Activated CD4-positive, alpha-beta memory T cell treated with anti-CD3 and anti-CD28 coated beads for 36 hours (primary cell): ENCODE measurements at regions not wholly inside any gene's neighbourhood (a gene's known extent, or its start where the extent isn't known, plus 50 kb on each side); places are given as distances from the start of the nearest gene placed in this dataset.
"Not testable (repeated sequence)": the region's sequence is repeated elsewhere in the genome, so short reads cannot be mapped to it uniquely, and the experiment has no call there.

ENCODE experiments used
- CTCF ChIA-PET: fragments of 350-600 bp; sonication (Branson Sonifier 250); formaldehyde crosslinking; loops from one replicate; lab custom pipeline; 2021; ENCODE audit warnings: antibody characterized with exemption, inconsistent platforms; lab: Charles Lee
- POLR2A ChIA-PET: fragments of 350-600 bp; sonication (Branson Sonifier 250); formaldehyde crosslinking; loops from one replicate; lab custom pipeline; 2021; ENCODE audit warnings: antibody characterized with exemption; lab: Charles Lee
- DNase-seq: peaks from one replicate; pipeline ENCODE4 v3.0.0-alpha.2; 2020
- H3K27ac Mint-ChIP-seq: one replicate; pipeline ENCODE4 v1.8.0; 2021; ENCODE audit warnings: mixed read lengths
- H3K27me3 Mint-ChIP-seq: one replicate; pipeline ENCODE4 v1.8.0; 2021; ENCODE audit warnings: mixed read lengths
- H3K36me3 Mint-ChIP-seq: one replicate; pipeline ENCODE4 v1.8.0; 2021; ENCODE audit warnings: mixed read lengths
- H3K4me1 Mint-ChIP-seq: one replicate; pipeline ENCODE4 v1.8.0; 2021; ENCODE audit warnings: low read depth, mixed read lengths
- H3K4me3 Mint-ChIP-seq: one replicate; pipeline ENCODE4 v1.8.0; 2021; ENCODE audit warnings: mild to moderate bottlenecking, mixed read lengths
- H3K9me3 Mint-ChIP-seq: one replicate; pipeline ENCODE4 v1.8.0; 2021; ENCODE audit warnings: mixed read lengths
- intact Hi-C: fragments of 100-400 bp; cut with micrococcal nuclease; formaldehyde crosslinking; loops from one replicate; pipeline ENCODE4 v1.15.1; 2023

DNA sequence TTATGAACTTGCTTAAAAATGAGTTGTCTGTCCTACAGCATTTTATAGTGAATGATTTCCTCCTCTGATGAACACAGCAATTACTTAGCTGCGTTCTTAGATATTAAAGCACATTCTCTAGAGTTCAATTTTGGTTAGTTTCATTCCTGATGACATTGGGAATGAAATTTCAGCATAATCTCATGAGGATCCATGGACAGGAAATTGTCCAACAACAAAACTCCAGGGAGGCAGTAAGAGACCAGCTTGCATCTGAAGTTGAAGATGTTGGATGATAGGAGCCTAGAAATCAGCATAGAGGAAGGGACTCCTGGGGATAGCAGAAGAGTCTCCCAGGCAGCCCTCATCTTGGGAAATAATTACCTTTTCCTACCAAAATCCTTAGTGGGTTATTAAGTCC is 128.7 kb upstream of the RAP1B start:
- peak overlapping the region; percentile 94 for H3K27ac Mint-ChIP-seq
- intact Hi-C loops, result loop anchor here (5.0 kb wide), 2 partner anchors 190 to 300 kb away; no protein-coding TSS in a partner anchor
- H3K27me3 Mint-ChIP-seq, result no peaks in the 10 kb centered on the region
- ChIA-PET POLR2A (interaction anchor here (1.0 to 4.7 kb wide), 8 partner anchors 15 to 325 kb away, joined by 4 to 31 read pairs (median 8); partner anchors contain the start of gene RAP1B), CTCF (interaction anchor here (0.8 to 2.3 kb wide), 8 partner anchors 12 to 123 kb away, joined by 3 to 9 read pairs (median 3); no protein-coding TSS in a partner anchor)
- no peak overlapping the region for H3K4me3 Mint-ChIP-seq
- H3K36me3 Mint-ChIP-seq, result peaks cover 14% of the 10 kb centered on the region
- H3K9me3 Mint-ChIP-seq, result peaks cover 18% of the 10 kb centered on the region
- no peak for DNase-seq
- peaks cover 50% of the 10 kb centered on the region for H3K4me1 Mint-ChIP-seq

DNA sequence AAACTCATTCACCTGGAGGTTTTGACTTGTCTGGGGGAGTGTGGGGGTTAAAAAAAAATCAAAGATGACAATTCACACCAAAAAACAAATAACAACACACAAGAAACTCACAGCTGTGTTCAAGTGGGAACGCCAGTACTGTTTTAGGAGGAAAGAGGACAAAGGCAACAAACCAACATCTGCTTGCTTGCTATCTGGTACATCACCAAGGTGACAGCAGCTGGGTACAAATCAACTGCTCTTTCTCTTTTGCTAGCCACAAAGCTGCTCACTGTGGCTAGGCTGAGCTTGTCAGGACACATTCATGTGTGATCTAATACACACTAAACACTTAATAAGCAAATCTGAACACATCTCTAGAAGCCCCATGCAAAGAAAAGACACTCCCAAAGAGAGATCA is 128.0 kb upstream of the RAP1B start:
- H3K36me3 Mint-ChIP-seq, result peaks cover 14% of the 10 kb centered on the region
- H3K4me1 Mint-ChIP-seq, result peaks cover 50% of the 10 kb centered on the region
- peak overlapping the region; percentile 94 for H3K27ac Mint-ChIP-seq
- intact Hi-C loops, result loop anchor here (5.0 kb wide), 2 partner anchors 190 to 300 kb away; no protein-coding TSS in a partner anchor
- ChIA-PET POLR2A (interaction anchor here (1.0 to 4.7 kb wide), 8 partner anchors 15 to 130 kb away, joined by 3 to 31 read pairs (median 9); partner anchors contain the start of gene RAP1B), CTCF (interaction anchor here (1.0 to 2.3 kb wide), 4 partner anchors 15 to 131 kb away, joined by 3 to 9 read pairs (median 4); no protein-coding TSS in a partner anchor)
- no peaks in the 10 kb centered on the region for H3K27me3 Mint-ChIP-seq
- H3K4me3 Mint-ChIP-seq, result no peak overlapping the region
- H3K9me3 Mint-ChIP-seq, result peaks cover 18% of the 10 kb centered on the region
- DNase-seq, result peak; percentile 49

DNA sequence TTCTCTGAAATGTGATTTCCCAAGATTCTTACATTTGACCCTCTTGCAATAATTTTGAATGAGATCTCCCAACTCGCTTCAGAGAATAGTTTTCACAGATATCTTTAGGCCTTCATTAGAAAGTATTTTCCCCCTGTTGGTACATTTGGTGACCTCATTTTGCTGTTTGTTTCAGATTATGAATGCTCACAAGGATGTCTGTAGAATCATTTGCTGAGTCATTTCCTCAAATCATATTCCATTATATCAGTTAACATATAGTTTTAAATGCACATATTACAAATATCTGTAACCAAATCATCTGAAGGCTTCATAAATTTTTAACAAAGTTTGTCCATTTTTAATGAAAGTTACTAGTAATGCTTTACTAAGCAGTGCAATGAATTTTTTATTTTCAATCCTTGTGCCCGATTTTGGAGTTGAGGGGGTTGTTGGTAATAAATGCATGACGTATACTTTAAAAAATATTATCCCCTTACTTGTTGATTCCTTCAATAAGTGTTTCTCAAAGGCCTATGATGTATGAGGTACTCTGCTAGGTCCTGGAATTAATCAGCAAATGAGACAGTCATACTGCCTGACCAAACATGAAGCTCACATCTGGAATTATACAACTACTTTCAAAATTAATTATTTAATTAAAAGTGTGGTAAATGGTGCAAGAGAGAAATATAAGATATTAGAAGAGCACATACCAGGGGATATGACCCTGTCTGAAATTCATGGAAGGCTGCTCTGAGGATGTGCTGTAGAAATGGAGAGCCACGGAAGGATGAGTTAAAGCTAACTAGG is 126.9 kb upstream of the RAP1B start:
- ChIA-PET POLR2A (interaction anchor here (1.0 to 4.7 kb wide), 6 partner anchors 13 to 193 kb away, joined by 3 to 31 read pairs (median 8); no protein-coding TSS in a partner anchor), CTCF (interaction anchor here (1.2 to 1.3 kb wide), 2 partner anchors 8 to 14 kb away, joined by 3 to 6 read pairs; no protein-coding TSS in a partner anchor)
- Mint-ChIP-seq H3K4me3 (no peak overlapping the region), H3K36me3 (peaks cover 14% of the 10 kb centered on the region), H3K27me3 (no peaks in the 10 kb centered on the region), H3K27ac (peak overlapping the region; percentile 30), H3K9me3 (peaks cover 18% of the 10 kb centered on the region), H3K4me1 (peaks cover 50% of the 10 kb centered on the region)
- intact Hi-C loops, result loop anchor here (5.0 kb wide), 2 partner anchors 191 to 301 kb away; no protein-coding TSS in a partner anchor
- no peak for DNase-seq

DNA sequence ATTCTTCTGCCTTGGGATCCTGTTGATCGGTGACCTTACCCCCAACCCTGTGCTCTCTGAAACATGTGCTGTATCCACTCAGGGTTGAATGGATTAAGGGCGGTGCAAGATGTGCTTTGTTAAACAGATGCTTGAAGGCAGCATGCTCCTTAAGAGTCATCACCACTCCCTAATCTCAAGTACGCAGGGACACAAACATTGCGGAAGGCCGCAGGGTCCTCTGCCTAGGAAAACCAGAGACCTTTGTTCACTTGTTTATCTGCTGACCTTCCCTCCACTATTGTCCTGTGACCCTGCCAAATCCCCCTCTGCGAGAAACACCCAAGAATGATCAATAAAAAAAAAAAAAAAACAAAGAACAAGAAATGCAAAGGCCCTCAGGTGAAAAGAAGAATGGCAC is 126.1 kb upstream of the RAP1B start:
- H3K4me1 Mint-ChIP-seq, result peaks cover 42% of the 10 kb centered on the region
- POLR2A ChIA-PET, result interaction anchor here (1.0 to 4.7 kb wide), 3 partner anchors 13 to 194 kb away, joined by 3 to 31 read pairs (median 11); no protein-coding TSS in a partner anchor
- H3K4me3 Mint-ChIP-seq, H3K27me3 Mint-ChIP-seq, DNase-seq, H3K27ac Mint-ChIP-seq: not testable (repeated sequence)
- peaks cover 12% of the 10 kb centered on the region for H3K9me3 Mint-ChIP-seq
- intact Hi-C loops, result loop anchor here (5.0 kb wide), 2 partner anchors 192 to 302 kb away; no protein-coding TSS in a partner anchor
- H3K36me3 Mint-ChIP-seq, result peaks cover 10% of the 10 kb centered on the region
- CTCF ChIA-PET, result interaction anchor here (1.2 to 1.3 kb wide), 2 partner anchors 9 to 13 kb away, joined by 3 to 6 read pairs; no protein-coding TSS in a partner anchor

DNA sequence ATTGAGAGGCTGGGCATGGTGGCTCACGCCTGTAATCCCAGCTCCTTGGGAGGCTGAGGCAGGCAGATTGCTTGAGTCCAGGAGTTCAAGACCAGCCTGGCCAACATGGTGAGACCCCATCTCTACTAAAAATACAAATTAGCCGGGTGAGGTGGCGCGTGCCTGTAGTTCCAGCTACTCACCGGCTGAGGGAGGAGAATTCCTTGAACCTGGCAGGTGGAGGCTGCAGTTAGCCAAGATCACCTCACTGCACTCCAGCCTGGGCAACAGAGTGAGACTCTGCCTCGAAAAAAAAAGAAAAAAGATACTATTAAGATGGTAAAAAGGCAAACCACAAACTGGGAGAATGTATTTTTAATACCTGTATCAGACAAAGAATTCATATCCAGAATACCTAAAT is 124.2 kb upstream of the RAP1B start:
- POLR2A ChIA-PET, result interaction anchor here (1.6 kb wide), 1 partner anchor 11 kb away, joined by 6 read pairs; no protein-coding TSS in a partner anchor
- H3K27me3 Mint-ChIP-seq, H3K4me3 Mint-ChIP-seq, intact Hi-C loops, DNase-seq, H3K27ac Mint-ChIP-seq, H3K36me3 Mint-ChIP-seq, H3K9me3 Mint-ChIP-seq: not testable (repeated sequence)
- CTCF ChIA-PET, result interaction anchor here (1.5 kb wide), 1 partner anchor 128 kb away, joined by 3 read pairs; no protein-coding TSS in a partner anchor
- peaks cover 39% of the 10 kb centered on the region for H3K4me1 Mint-ChIP-seq

DNA sequence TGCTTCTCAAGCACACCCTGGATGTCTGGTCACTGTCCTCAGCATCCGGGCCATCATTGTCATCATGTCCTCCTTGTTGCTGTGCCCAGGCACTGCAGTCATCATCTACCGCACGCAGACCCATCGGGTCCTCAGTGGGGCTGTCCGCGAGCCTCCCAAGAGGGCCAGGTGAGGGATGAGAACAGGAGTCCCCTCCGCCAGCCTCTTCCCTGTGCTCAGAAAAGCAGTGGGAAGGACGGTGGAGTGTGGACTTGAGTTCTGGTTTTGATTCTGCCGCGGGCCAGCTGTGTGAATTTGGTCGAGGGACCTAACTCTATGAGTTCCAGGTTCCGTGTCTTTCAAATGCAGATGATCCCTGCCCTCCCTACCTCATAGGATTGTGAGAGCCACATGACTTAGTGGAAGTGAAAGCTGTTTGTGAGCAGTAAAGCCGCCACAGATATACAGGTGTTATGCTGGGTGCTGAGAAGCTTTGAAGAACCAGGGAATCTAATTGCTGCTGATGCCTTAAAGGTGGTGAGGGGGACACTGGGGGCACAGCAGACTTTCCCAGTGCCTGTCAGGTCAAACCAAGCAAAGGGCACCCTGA is 122.9 kb upstream of the RAP1B start:
- H3K4me3 Mint-ChIP-seq, result no peak overlapping the region
- H3K36me3 Mint-ChIP-seq, result peaks cover 3% of the 10 kb centered on the region
- POLR2A ChIA-PET, result no interaction called here
- H3K4me1 Mint-ChIP-seq, result peaks cover 30% of the 10 kb centered on the region
- no peak for DNase-seq
- intact Hi-C loops, result no loop called here
- H3K27me3 Mint-ChIP-seq, result peaks cover 4% of the 10 kb centered on the region
- no peak overlapping the region for H3K27ac Mint-ChIP-seq
- H3K9me3 Mint-ChIP-seq, result no peaks in the 10 kb centered on the region
- CTCF ChIA-PET, result no interaction called here

DNA sequence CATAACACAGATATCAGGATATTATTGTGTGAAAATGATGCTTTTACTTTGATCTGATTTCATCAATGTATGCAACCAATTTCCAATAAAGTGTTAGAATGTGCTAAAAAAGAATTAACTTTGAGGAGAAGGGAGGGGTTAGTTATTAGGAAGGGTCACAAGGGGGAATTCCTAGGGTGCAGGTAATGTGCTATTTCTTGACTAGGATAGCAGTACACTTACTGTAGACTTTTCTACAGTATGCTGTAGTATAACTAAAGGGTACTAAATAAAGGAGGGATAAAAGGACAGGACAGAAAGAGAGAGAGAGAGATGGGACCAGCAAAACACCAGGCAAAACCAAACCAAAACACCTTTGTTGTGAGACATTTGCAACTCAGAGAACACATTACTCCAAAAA is 121.4 kb upstream of the RAP1B start:
- intact Hi-C loops, result no loop called here
- no peaks in the 10 kb centered on the region for H3K9me3 Mint-ChIP-seq
- ChIA-PET POLR2A (no interaction called here), CTCF (no interaction called here)
- H3K4me3 Mint-ChIP-seq, result no peak overlapping the region
- DNase-seq, result no peak
- H3K27me3 Mint-ChIP-seq, result peaks cover 4% of the 10 kb centered on the region
- peaks cover 17% of the 10 kb centered on the region for H3K4me1 Mint-ChIP-seq
- H3K36me3 Mint-ChIP-seq, result peaks cover 3% of the 10 kb centered on the region
- H3K27ac Mint-ChIP-seq, result no peak overlapping the region

DNA sequence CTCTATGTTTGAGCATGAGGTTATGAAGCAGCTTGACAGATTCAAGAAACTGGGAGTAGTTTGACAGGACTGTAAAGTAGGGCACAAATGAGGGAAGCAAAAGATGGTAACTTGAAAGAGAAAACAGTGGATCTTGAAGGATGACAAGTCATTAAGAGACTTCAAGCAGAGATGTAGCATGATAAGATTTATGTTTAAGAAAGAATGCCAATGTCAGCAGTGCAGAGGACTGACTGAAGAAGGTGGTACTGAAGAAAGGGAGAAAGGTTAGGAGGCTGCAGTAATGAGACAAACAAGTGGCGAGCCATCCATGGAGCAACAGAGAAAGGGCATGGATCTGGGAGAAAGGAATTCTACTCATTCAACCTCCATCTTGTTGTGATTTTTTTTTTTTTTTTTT is 120.2 kb upstream of the RAP1B start:
- H3K9me3 Mint-ChIP-seq, result no peaks in the 10 kb centered on the region
- peaks cover 16% of the 10 kb centered on the region for H3K4me1 Mint-ChIP-seq
- H3K4me3 Mint-ChIP-seq, result no peak overlapping the region
- CTCF ChIA-PET, result no interaction called here
- no peak overlapping the region for H3K27ac Mint-ChIP-seq
- POLR2A ChIA-PET, result no interaction called here
- intact Hi-C loops, result no loop called here
- DNase-seq, result no peak
- peaks cover 3% of the 10 kb centered on the region for H3K36me3 Mint-ChIP-seq
- H3K27me3 Mint-ChIP-seq, result peaks cover 4% of the 10 kb centered on the region

DNA sequence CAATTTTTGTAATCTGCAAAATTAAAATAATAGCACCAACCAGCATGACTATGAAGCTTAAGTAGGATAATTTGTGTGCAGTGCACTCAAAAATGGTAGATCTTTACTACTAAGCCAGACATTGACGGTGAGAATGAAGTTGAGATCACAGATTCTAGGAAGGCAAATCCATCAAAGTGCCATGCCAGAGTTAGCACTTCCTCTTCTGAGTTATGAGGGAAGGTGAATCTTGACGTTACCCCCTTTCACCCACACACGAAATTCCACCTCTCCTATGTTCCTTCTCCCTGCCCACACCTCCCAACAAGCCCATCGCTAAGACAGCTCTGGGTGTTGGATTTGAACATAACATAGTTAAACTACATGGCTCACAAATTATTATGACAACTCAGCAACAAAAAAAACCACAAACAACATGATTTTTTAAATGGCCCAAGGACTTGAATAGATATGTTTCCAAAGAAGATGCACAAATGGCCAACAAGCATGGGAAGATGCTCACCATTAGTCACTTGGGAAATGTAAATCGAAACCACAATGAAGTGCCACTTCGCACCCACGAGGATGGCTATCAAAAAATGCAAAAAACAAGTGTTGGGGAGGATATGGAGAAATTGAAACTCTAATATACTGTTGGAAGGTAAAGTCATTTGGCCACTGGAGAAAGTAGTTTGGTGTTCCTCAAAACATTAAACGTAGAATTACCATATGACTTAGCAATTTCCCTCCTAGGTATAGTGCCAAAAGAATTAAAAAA is 119.3 kb upstream of the RAP1B start:
- peaks cover 4% of the 10 kb centered on the region for H3K27me3 Mint-ChIP-seq
- no peak for DNase-seq
- CTCF ChIA-PET, result interaction anchor here (0.7 kb wide), 1 partner anchor 9 kb away, joined by 3 read pairs; no protein-coding TSS in a partner anchor
- H3K4me3 Mint-ChIP-seq, result no peak overlapping the region
- no peak overlapping the region for H3K27ac Mint-ChIP-seq
- H3K36me3 Mint-ChIP-seq, result peaks cover 3% of the 10 kb centered on the region
- intact Hi-C loops, result no loop called here
- no peaks in the 10 kb centered on the region for H3K9me3 Mint-ChIP-seq
- H3K4me1 Mint-ChIP-seq, result peaks cover 22% of the 10 kb centered on the region
- POLR2A ChIA-PET, result no interaction called here

DNA sequence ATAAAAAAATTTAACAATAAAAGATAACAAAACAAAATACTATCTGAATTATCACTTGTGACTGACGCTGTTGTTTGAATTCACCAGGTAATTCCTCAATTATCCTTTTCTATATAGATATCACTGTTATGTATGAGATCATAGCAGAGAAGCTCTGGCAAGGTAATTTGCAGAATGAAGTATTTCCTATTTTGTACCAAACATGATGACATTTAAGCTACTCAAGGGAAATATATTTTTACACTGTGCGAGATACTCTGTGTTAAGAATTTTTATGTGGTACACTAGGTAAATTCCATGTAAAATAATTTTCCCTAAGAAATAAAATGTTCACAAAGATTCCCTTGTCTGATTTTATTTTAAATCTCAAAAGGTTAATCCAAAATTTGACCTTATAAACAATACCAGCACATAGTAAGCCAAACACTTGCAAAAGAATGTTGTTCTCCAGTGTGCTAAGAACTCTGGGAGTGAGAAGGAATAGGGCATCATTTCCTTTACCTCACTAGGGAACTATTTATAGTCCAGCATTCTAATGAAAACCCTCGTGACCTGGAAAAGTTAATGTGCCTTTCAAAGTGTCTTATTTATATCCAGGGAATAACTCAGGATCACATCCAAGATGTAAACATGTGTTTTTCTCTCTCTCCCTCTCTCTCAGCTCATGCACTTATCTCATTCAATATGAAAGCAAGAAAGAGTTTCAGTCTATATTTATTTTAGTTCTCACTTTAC is 115.2 kb upstream of the RAP1B start:
- CTCF ChIA-PET, result interaction anchor here (1.1 to 2.1 kb wide), 2 partner anchors 14 to 135 kb away, joined by 4 to 9 read pairs; no protein-coding TSS in a partner anchor
- H3K4me3 Mint-ChIP-seq, result no peak overlapping the region

More for the DNA sequence above, 115.2 kb upstream of the RAP1B start:
- H3K36me3 Mint-ChIP-seq, result peaks cover 4% of the 10 kb centered on the region
- H3K27ac Mint-ChIP-seq, result no peak overlapping the region
- peaks cover 1% of the 10 kb centered on the region for H3K27me3 Mint-ChIP-seq
- DNase-seq, result no peak
- peaks cover 40% of the 10 kb centered on the region for H3K4me1 Mint-ChIP-seq
- no peaks in the 10 kb centered on the region for H3K9me3 Mint-ChIP-seq
- POLR2A ChIA-PET, result interaction anchor here (2.7 kb wide), 1 partner anchor 13 kb away, joined by 31 read pairs; no protein-coding TSS in a partner anchor
- intact Hi-C loops, result loop anchor here (2.0 kb wide), 1 partner anchor 43 kb away; no protein-coding TSS in a partner anchor
